ENCODE measurements at regions not wholly inside any gene's neighbourhood (a gene's known extent, or its start where the extent isn't known, plus 50 kb on each side); places are given as distances from the start of the nearest gene placed in this dataset.

DNA sequence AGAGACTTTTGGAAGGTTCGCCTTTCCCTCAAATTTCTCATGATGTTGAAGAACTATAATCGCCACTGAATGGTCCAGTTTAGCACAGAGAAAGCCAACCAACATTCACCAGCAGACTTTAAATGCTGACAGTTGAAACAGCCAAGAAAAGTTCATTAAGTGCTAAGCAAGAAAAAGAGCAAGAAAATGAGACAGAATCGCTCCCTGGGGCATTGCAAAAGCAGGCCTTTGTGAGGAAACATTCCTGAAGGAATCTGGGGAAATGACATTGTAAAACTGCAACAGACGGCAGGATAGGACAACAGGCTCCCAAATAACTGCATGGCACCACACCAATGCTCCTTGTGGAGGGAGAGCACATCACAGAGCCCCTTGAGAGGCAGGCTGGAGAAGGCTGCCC, 269.3 kb upstream of the ID2 start:
- no peak for DNase-seq
- TF ChIP-seq, protein P1, sequence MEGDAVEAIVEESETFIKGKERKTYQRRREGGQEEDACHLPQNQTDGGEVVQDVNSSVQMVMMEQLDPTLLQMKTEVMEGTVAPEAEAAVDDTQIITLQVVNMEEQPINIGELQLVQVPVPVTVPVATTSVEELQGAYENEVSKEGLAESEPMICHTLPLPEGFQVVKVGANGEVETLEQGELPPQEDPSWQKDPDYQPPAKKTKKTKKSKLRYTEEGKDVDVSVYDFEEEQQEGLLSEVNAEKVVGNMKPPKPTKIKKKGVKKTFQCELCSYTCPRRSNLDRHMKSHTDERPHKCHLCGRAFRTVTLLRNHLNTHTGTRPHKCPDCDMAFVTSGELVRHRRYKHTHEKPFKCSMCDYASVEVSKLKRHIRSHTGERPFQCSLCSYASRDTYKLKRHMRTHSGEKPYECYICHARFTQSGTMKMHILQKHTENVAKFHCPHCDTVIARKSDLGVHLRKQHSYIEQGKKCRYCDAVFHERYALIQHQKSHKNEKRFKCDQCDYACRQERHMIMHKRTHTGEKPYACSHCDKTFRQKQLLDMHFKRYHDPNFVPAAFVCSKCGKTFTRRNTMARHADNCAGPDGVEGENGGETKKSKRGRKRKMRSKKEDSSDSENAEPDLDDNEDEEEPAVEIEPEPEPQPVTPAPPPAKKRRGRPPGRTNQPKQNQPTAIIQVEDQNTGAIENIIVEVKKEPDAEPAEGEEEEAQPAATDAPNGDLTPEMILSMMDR (conservative IDR thresholded peaks at IDR 0.05): no peak
- Histone ChIP-seq H4K8ac (replicated peaks; ENCODE audit: insufficient read length, low read depth, low read length) (no peak overlapping the region), H2AFZ (ENCODE audit: low read length) (no peak overlapping the region), H3K4me2 (ENCODE audit: insufficient read depth, insufficient read length, low read length) (no peak overlapping the region), H2BK15ac (ENCODE audit: low read depth, low read length) (no peak overlapping the region), H4K91ac (ENCODE audit: insufficient read length, low read depth, low read length) (no peak overlapping the region), H3K56ac (ENCODE audit: insufficient read length, low read depth, low read length) (no peak overlapping the region), H3K27me3 (ENCODE audit: insufficient read depth, low read length) (no peaks in the 10 kb centered on the region), H3K18ac (ENCODE audit: insufficient read length, low read depth, low read length) (no peak overlapping the region), H4K20me1 (ENCODE audit: control insufficient read depth, insufficient read depth, insufficient read length) (no peaks in the 10 kb centered on the region), H3T11ph (ENCODE audit: low read length) (no peak overlapping the region), H3K4ac (ENCODE audit: low read depth, low read length) (no peak overlapping the region), H2BK5ac (ENCODE audit: insufficient read length, low read length) (no peak overlapping the region), H3K23ac (ENCODE audit: insufficient read length, low read depth, low read length) (no peak overlapping the region), H3K4me1 (ENCODE audit: insufficient read depth, low read length) (no peaks in the 10 kb centered on the region), H4K5ac (ENCODE audit: insufficient read length, low read depth, low read length) (no peak overlapping the region), H2BK12ac (ENCODE audit: insufficient read length, low read depth, low read length) (no peak overlapping the region), H3K14ac (ENCODE audit: insufficient read depth, low read length) (no peak overlapping the region), H3K27ac (ENCODE audit: insufficient read length, low read depth, low read length) (no peak overlapping the region), H3K23me2 (ENCODE audit: insufficient read length, low read depth, low read length, poor library complexity, severe bottlenecking) (no peaks in the 10 kb centered on the region), H3K9me3 (ENCODE audit: control insufficient read depth, low read depth, low read length) (no peaks in the 10 kb centered on the region), H3K79me2 (ENCODE audit: insufficient read depth, low read length) (no peaks in the 10 kb centered on the region), H2BK20ac (ENCODE audit: low read depth, low read length, poor library complexity, severe bottlenecking) (no peak overlapping the region), H3K9ac (ENCODE audit: extremely low read depth, insufficient read length, low read length) (no peak overlapping the region), H2AK5ac (ENCODE audit: insufficient read length, low read length) (no peak overlapping the region), H2BK120ac (ENCODE audit: low read depth, low read length, poor library complexity, severe bottlenecking) (no peak overlapping the region), H3K79me1 (ENCODE audit: insufficient read depth, low read depth, low read length, poor library complexity, severe bottlenecking) (no peaks in the 10 kb centered on the region)
- WGBS (ENCODE audit: extremely low coverage, insufficient read length, low lambda C conversion rate): no CpG with 5 or more reads among the region's 4 CpGs
- Mint-ChIP-seq H3K4me1 (peaks cover 9 to 10% of the 10 kb centered on the region in 2 experiments), H3K9me3 (no peaks in the 10 kb centered on the region), H3K27ac (peak overlapping the region in 2 of 3 experiments; percentile 19 to 33; a peak in 2 of 7 replicates), H3K27me3 (ENCODE audit: low read depth) (peaks cover 5% of the 10 kb centered on the region), H3K4me3 (no peak overlapping the region), H3K36me3 (ENCODE audit: insufficient read depth in 1 of 3, low read depth in 3 of 3) (no peaks in the 10 kb centered on the region)

Data from H9 (cell line).